GM03348 (cell line): ENCODE measurements at regions not wholly inside any gene's neighbourhood (a gene's known extent, or its start where the extent isn't known, plus 50 kb on each side); places are given as distances from the start of the nearest gene placed in this dataset.

Experiments used
- DNase-seq: peaks from one replicate; pipeline ENCODE4 v3.0.0; 2012; ENCODE audit warnings: low spot score

DNA sequence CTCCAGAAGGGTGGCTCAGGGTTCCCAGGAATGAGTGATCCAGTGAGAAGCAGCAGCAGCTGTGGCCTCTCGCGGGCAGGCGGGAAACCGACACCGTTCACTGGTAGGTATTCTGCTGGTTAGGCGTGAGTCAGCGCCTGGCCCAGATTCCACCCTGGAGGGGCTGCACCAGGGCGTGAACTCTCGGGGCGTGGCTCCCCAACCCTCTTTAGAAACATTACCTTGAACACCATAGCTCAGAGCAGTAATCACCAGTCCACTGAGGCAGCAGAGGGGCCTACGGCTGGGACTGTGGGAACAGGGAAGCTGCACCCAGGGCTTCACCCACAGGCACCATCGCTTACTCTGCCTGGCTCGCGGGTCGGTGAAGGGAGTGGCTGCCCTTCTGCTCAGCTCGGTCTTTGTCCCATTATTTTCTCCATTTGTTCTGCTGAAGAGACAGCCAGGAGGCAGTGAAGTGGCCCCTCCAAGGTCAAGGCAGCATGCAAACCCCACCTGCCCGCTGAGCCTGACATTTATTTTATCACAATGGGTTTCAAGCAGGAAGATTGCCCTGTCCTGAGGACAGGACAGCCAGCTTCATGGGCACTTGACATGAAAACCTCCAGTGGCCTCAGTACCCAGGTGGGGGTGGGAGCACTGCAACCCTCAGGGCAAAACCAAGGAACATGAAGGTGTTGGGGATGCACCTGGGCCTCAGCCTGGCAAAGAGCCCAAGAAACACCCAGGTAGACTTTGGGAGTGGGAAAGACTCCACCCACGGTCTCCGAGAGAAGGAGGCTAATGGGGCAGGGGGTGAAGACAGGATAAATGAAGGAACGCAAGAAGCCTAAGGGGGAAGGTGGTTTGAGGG, 51.0 kb upstream of the CD93 start:
- DNase-seq, result no peak

DNA sequence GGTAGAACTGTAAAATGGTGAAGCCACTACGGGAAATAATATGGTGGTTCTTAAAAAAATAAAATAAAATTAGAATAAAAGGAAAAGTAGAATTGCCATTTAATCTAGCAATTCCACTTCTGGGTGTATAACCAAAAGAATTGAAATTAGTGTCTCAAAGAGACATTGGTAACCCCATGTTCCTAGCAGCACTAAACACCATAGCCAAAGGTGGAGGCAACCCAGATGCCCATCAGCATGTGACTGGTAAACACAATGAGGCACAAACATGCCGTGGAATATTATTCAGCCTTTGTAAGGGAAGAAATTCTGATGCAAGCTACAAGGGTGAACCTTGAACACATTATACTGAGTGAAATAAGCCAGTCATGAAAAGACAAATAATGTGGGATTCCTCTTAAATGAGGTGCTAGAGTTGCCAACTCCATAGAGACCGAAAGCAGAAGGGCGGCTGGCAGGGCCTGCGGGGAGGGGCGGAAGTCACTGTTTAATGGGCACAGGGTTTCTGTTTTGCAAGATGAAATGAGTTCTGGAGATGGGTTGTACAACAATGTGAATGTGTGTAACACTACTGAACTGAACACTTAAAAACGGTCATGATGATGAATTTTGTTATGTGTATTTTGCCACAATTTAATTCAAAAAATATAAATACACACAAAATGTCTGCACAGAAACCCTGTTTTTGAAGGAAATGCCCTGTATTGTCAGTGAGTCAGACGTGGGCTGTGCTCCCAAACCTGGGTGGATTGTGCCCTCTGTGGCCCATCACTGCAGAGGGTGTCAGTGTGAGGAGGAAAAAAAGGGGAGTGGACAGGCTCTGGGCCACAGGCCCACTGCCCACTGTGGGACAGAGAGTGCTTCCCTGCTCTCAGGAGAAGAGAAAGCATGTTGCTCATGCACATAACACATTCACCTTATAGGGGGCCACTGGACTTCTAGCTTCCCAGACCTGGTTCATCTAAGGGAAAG, 49.6 kb upstream of the CD93 start:
- no peak for DNase-seq
